ENCODE measurements at regions not wholly inside any gene's neighbourhood (a gene's known extent, or its start where the extent isn't known, plus 50 kb on each side); places are given as distances from the start of the nearest gene placed in this dataset.

DNA sequence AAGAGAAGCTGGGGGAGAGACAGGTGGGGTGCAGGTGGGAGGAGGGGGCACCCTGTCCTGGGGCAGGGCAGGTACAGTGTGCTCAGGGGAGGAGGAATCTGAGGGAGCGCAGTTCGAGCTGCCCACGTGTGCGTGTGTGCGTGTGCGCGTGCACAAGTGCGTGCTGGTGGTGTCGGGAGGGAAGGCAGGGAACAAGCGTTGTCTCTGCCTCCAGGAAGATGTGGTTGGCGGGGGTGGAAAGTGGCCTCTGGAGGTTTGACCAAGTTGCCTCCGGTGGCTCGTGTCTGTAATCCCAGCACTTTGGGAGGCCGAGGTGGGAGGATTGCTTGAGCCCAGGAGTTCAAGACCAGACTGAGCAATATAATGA is 49.9 kb upstream of the THY1 start:
- DNase-seq, result no peak

Measured in stimulated activated CD4-positive, alpha-beta T cell treated with anti-CD3 and anti-CD28 coated beads, Interleukin-4, amount 100 ng/mL, for 4 hours (primary cell).